Heart right ventricle (tissue), 16 donors: ENCODE measurements at regions not wholly inside any gene's neighbourhood (a gene's known extent, or its start where the extent isn't known, plus 50 kb on each side); places are given as distances from the start of the nearest gene placed in this dataset.

Source experiments
- ATAC-seq, 8 donors: fragments of 200-7000 bp; cut with Tn5 transposase; one replicate each; pipeline ENCODE4 v1.9.1; 2020; ENCODE audit warnings: mild to moderate bottlenecking in 8 of 8, moderate library complexity in 8 of 8, moderate number of reproducible peaks in 1 of 8
- DNase-seq, 2 donors: peaks; one replicate each; pipeline ENCODE4 v3.0.0-alpha.2; 2020
- H3K27ac ChIP-seq, 10 donors: fragments of 200-600 bp; sonication (generic) in 2 of 10; one replicate each; pipeline versions ENCODE4 v1.5.0 to v1.8.0; 2020 to 2022; ENCODE audit warnings: mild to moderate bottlenecking in 3 of 10
- H3K27me3 ChIP-seq, 7 donors: fragments of 200-600 bp; one replicate each; pipeline ENCODE4 v1.8.0; 2021 to 2022; ENCODE audit warnings: mild to moderate bottlenecking in 2 of 7
- H3K36me3 ChIP-seq, 9 donors: fragments of 200-600 bp; sonication (generic) in 1 of 9; one replicate each; pipeline versions ENCODE4 v1.5.0 to v1.8.0; 2020 to 2022; ENCODE audit warnings: mild to moderate bottlenecking in 2 of 9
- H3K4me1 ChIP-seq, 9 donors: fragments of 200-600 bp; sonication (generic) in 1 of 9; one replicate each; pipeline versions ENCODE4 v1.5.0 to v1.8.0; 2020 to 2022; ENCODE audit warnings: mild to moderate bottlenecking in 4 of 9
- H3K4me3 ChIP-seq, 10 donors: fragments of 200-600 bp; sonication (generic) in 2 of 10; one replicate each; pipeline versions ENCODE4 v1.5.0 to v1.8.0; 2020 to 2022; ENCODE audit warnings: mild to moderate bottlenecking in 7 of 10, moderate library complexity in 2 of 10
- H3K9me3 ChIP-seq, 11 donors: fragments of 200-600 bp in 10 of 11; sonication (generic) in 2 of 11; one replicate each; pipeline versions ENCODE4 v1.5.0 to v1.8.0; 2013 to 2022; ENCODE audit warnings: mild to moderate bottlenecking in 2 of 11, control low read depth in 1 of 11, moderate library complexity in 1 of 11
- WGBS, 2 donors: extraction: QIAGEN DNeasy Blood & Tissue Kit; methylation state at CpG; one replicate each; pipeline ENCODE4 v1.1.7; 2013; ENCODE audit warnings: inconsistent platforms in 1 of 2; 5-methylcytosine and 5-hydroxymethylcytosine counted together
- intact Hi-C, 10 donors: fragments of 100-400 bp; cut with DNase I; formaldehyde crosslinking; loops; one replicate each; pipeline versions ENCODE4 v1.11.1 to v1.14.2; 2022
- TF ChIP-seq, protein P1 (sequence below), 9 donors: fragments of 200-600 bp; sonication (generic) in 2 of 9; IDR thresholded peaks; one replicate each; pipeline versions ENCODE4 v1.5.0 to v1.8.0; 2021 to 2022; ENCODE audit warnings: antibody characterized with exemption in 9 of 9, mild to moderate bottlenecking in 5 of 9, moderate library complexity in 1 of 9
- donor health status: Arrhythmogenic right ventricular cardiomyopathy.
- donor health status: ischemic (EF 13 %, LVEDD 7.1; RV severe dilation, severe dysfunction).
- donor health status: healthy with polysubstance abuse.
- donor health status: DM: no; HTN: yes; CAD: no.
- donor health status: DM: no; HTN: no; CAD: no.
- donor health status: ischemic (EF 25% LVEDD 6.9; RV normal size, moderate dysfunction).
- donor health status: ischemic (EF 25% LVEDD 5.7; RV mildly dilated, moderate dysfunction).
- donor health status: healthy.
- donor health status: DM: yes; HTN: yes; CAD: no.
- donor health status: Ischemic cardiomyopathy.
- donor health status: ischemic (EF 35%, LVEDD 5.7; RV mildly dilated, moderate dysfunction).
- donor health status: nonischemic (EF 11% LVEDD 7.7; RV severe dilation, severe dysfunction).
- donor health status: DM: yes; HTN: yes; CAD: no.
- donor health status: PGD.
- donor health status: ischemic (EF 29% LVEDD 5.4; RV normal size, mild dysfunction).
- donor health status: nonischemic (EF 23%, LVEDD 6.1; RV moderate dilation, normal function).

DNA sequence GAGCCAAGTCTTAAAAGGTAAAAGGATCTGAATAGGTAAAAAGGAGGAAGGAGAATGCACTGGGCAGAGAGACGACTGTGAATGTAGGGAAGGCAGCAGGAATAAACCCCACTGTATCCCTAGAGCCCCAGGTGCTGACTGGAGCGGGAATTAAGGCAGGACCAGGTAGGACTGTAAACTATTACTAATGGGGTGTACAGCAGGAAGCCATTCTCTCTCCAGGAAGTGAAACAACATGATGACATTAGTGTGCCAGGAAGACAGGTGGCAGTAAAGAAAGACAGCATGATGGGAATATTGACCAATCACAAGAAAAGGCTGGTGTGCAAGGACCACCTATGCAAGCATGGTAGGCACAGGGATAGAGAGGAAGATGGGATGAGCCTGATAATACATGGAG is 433.0 kb downstream of the DNAH5 start:
- Histone ChIP-seq H3K36me3 (no peaks in the 10 kb centered on the region), H3K9me3 (peaks cover 0 to 6% (median 0%) of the 10 kb centered on the region in 11 donors), H3K4me3 (no peak overlapping the region), H3K27me3 (peaks cover 0 to 2% (median 0%) of the 10 kb centered on the region in 7 donors), H3K27ac (no peak overlapping the region), H3K4me1 (no peaks in the 10 kb centered on the region)
- TF ChIP-seq, protein P1, sequence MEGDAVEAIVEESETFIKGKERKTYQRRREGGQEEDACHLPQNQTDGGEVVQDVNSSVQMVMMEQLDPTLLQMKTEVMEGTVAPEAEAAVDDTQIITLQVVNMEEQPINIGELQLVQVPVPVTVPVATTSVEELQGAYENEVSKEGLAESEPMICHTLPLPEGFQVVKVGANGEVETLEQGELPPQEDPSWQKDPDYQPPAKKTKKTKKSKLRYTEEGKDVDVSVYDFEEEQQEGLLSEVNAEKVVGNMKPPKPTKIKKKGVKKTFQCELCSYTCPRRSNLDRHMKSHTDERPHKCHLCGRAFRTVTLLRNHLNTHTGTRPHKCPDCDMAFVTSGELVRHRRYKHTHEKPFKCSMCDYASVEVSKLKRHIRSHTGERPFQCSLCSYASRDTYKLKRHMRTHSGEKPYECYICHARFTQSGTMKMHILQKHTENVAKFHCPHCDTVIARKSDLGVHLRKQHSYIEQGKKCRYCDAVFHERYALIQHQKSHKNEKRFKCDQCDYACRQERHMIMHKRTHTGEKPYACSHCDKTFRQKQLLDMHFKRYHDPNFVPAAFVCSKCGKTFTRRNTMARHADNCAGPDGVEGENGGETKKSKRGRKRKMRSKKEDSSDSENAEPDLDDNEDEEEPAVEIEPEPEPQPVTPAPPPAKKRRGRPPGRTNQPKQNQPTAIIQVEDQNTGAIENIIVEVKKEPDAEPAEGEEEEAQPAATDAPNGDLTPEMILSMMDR (IDR thresholded peaks at IDR 0.05) = no peak
- ATAC-seq (no peak), DNase-seq (no peak)
- intact Hi-C loops = no loop called here
- 63 to 65% methylated on average over 2 of the region's 2 CpGs for WGBS, 2 donors

DNA sequence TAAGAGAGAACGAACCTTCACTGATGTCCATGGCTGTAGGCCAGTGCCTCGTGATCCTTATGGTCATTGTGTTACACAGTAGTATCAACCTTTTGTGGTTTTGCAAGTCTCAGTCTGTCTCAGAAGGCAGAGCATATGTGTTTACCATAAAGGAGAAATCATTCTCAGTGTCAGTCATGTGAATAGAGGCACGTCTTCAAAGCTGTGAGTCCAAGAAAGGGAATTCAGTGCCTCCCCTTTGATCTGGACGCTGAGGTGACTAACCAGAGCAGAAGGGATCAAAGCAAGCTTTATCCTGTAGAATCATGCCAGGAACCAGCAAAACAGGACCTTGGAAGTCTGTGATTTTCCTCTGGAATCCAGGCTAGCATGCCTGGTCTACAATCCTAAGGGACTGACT is 433.9 kb downstream of the DNAH5 start:
- Histone ChIP-seq H3K27me3 (peaks cover 0 to 2% (median 0%) of the 10 kb centered on the region in 7 donors), H3K4me3 (no peak overlapping the region), H3K9me3 (peaks cover 0 to 6% (median 0%) of the 10 kb centered on the region in 11 donors), H3K36me3 (no peaks in the 10 kb centered on the region), H3K27ac (no peak overlapping the region), H3K4me1 (no peaks in the 10 kb centered on the region)
- TF ChIP-seq, protein P1 (IDR thresholded peaks at IDR 0.05) = no peak
- intact Hi-C loops = no loop called here
- no peak for ATAC-seq
- 51 to 62% methylated on average over 4 of the region's 4 CpGs for WGBS, 2 donors
- DNase-seq = no peak

DNA sequence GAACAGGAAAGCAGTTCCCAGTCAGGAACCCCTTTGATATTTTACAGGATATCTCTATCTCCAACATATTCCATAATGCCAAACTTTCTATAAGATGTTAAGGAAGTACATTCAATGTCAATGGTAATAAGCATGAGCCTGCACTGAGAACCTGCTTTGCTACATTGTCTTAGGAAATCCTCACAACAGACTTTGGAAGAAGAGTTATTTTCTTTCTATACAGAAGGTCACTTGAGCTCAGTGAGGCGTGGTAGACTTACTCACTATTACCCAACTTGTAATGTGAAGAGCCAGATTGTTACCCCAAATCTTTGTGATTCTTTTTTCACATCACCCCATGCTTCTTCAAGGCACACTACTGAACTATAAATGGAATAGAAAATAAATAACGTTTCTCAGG is 435.9 kb downstream of the DNAH5 start:
- Histone ChIP-seq H3K27ac (no peak overlapping the region), H3K27me3 (peaks cover 0 to 2% (median 0%) of the 10 kb centered on the region in 7 donors), H3K4me3 (no peak overlapping the region), H3K36me3 (no peaks in the 10 kb centered on the region), H3K4me1 (no peaks in the 10 kb centered on the region), H3K9me3 (peaks cover 0 to 6% (median 0%) of the 10 kb centered on the region in 11 donors)
- ATAC-seq (no peak), DNase-seq (no peak)
- 63 to 67% methylated on average over 2 of the region's 2 CpGs for WGBS, 2 donors
- intact Hi-C loops = no loop called here
- TF ChIP-seq, protein P1 (IDR thresholded peaks at IDR 0.05) = no peak

DNA sequence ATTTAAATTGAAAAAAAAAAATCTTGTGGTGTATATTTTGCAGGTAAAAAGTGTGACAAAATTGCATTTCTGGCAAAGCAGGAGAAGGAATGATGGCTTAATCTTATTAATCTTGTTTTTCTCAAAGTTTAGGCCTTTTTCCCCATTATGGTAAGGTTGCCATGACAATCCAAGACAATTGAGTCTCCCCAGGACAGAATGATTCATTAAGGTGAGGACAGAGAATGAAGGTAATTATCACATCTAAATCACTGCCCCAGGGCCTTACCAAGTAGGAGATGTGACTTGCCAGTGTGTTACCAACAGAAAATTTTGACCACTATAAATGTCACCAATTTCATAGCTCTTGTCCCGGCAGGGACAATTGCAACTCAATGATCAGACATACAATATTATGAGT is 439.2 kb downstream of the DNAH5 start:
- WGBS, 2 donors = 88 to 92% methylated on average over 1 of the region's 1 CpG
- intact Hi-C loops = no loop called here
- TF ChIP-seq, protein P1 (IDR thresholded peaks at IDR 0.05) = no peak
- no peak for DNase-seq
- Histone ChIP-seq H3K36me3 (no peaks in the 10 kb centered on the region), H3K27ac (no peak overlapping the region), H3K4me3 (no peak overlapping the region), H3K4me1 (no peaks in the 10 kb centered on the region), H3K9me3 (peaks cover 0 to 5% (median 0%) of the 10 kb centered on the region in 11 donors), H3K27me3 (peaks cover 0 to 2% (median 0%) of the 10 kb centered on the region in 7 donors)
- ATAC-seq = no peak
